GM21737 (cell line): ENCODE measurements at regions not wholly inside any gene's neighbourhood (a gene's known extent, or its start where the extent isn't known, plus 50 kb on each side); places are given as distances from the start of the nearest gene placed in this dataset.
"Not testable (repeated sequence)": the region's sequence is repeated elsewhere in the genome, so short reads cannot be mapped to it uniquely, and the experiment has no call there.

Source experiments
- ATAC-seq: cut with Tn5 transposase; IDR thresholded peaks from one replicate; pipeline ENCODE4 v1.9.1; 2021; ENCODE audit warnings: mild to moderate bottlenecking, moderate library complexity; ENCODE audit not compliant: unreplicated experiment

DNA sequence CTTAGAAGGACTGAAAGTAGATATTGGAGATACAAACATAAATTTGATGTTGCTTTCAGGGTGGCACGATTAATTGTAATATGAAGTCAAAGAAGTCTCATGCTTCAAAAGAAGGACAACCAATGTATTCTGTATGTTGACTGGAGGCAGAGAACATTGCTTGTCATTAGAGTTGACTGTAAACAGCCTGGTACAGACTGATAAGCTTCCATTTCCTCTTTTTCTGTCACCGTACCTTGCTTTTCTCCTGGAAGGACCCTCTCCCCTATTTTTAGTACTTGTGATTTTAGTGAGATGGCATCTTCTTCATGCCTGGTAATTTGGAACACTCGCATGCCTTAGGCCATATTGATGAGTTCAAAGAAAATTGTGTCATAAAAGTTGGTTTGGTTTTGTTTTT lies 809.4 kb downstream of the PRELID2 start:
- ATAC-seq: no peak

DNA sequence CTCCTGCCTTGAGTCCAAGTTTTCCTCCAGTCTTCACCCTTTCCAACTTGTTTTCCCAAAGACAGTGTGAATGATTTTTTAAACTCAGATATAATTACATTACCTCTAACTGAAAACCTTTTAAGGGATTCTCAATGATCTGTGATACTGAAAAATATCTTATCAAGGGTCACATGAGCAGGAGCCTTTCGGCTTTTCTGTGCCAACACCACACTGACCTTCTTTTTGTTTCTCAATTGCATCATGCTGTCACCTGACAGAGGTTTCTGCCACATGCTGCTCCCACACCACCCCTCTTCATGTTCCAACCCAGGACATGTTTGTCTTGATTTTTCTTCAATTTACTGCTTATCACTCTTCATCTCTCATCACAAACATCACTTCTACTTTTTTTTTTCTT lies 820.0 kb downstream of the PRELID2 start:
- ATAC-seq: no peak

DNA sequence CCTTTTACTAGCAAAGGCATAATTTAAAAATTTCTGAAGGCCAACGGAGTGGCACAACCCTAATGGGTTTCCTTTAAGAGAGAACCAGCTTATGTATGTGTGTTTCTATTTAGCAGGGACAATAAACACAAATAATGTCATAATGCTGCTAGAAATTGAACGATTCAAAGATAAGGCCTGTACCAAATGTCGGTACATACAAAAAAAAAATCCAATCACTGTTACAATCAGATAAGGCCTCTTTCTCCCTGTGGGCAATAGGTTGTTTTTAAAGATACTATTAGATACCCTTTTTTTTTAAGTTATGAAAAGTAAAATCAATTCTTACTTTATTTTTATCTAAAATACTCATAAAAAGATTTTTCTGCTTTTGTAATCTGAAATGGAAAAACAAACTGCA lies 821.0 kb downstream of the PRELID2 start:
- ATAC-seq: no peak

DNA sequence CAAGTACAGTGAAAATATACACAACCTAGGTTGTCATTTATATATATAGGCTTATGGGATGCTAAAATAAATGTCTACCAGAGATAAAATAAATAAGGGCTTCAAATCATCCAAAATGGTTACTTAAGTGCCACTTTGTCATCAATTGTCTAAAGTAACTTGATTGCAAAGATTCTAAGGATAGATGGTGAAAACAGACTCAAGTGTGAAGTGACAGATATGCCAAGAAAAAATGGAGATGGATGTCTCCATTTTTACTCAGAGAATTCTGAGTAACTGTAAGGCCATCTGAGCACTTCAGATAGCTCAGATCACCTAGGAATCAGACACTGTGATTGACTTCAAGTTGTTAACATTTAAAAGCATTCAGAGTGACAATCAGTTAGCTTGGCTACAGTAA lies 824.3 kb downstream of the PRELID2 start:
- no peak for ATAC-seq

DNA sequence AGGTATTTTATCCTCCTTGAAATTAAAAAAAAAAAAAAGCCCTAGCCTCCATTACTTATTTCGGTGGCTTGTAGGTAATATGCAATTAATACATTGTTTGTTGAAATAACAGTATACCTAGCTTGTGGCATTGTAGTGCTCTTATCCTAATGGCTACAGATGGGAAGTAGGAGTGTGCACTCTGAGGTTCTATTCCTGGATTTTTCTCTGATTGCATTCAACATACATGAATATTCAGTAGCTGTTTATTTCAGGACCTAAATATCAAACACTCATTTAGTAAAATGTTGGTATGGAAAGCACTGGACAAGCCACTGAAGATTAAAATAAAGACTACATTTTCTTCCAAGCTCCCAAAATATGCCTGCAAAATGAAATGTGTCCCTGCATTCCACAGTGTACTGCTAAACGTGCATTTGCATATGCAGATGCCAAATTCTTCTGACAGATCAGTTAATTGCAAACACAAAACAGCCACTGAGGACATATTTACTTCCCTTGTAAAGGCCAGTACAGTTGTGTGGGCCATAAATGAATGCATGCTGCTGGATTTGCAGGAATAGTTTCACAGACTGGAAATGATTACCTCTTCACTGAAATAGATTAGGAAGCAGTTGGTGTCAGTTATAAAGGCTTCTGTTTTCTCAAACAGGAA lies 826.1 kb downstream of the PRELID2 start:
- no peak for ATAC-seq

DNA sequence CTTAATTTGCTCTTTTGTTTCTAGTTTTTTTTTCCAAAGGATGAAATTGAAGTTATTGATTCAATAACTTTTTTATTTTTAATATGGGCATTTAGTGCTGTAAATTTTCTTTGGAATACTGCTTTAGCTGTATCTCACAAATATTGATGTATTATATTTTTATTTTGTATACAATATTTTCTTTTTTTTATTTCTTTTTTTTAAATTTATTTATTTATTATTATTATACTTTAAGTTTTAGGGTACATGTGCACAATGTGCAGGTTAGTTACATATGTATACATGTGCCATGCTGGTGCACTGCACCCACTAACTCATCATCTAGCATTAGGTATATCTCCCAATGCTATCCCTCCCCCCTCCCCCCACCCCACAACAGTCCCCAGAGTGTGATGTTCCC lies 823.7 kb downstream of the KCTD16 start:
- ATAC-seq: not testable (repeated sequence)

DNA sequence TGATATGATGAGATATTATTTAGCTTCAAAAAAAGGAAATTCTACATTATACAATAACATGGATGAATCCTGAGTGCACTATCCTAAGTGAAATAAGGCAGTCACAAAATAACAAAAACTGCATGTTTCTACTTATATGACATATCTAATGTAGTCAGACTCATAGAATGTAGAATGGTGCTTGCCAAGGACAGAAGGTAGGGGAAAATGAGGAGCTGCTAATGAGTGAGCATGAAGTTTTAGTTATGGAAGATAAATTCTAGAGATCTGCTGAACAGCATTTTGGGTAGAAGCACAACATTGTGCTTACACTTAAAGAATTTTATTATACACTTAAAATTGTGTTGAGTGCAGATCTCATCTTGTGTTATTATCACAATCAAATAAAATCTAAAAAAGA lies 812.4 kb downstream of the KCTD16 start:
- no peak for ATAC-seq

DNA sequence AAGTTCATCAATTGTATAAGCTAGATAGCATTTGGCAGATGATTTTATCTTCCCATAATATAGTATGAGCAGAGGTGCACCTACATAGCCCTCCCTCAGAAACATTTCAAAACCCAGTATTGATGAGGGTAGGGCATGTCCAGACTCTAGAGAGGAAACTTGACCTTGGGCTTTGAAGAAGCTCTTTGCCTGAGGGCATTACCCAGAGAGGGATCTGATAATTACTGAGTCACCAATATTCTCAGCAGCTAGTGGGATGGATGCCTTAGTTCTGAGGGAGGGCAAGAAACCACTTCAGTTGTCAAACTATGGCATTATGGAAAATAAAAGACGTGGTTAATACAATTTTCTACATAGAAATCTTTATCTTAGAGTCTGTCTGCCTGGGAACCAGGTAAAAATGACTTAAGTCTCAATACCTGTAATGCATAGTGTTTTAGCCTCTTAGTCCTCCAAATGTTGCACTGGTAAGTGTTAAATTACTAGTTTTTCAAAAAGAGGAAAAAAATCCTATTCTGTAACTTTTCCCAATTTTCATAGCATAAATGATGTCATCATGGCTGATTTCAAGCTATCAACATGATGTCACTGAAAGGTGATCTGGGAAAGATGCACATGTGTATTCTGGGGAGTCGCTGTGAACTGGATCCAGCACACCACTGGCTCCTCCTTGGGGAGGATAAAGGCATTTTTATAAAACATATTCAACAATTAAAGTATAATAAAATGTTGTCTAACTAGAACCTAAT lies 809.0 kb downstream of the KCTD16 start:
- no peak for ATAC-seq

DNA sequence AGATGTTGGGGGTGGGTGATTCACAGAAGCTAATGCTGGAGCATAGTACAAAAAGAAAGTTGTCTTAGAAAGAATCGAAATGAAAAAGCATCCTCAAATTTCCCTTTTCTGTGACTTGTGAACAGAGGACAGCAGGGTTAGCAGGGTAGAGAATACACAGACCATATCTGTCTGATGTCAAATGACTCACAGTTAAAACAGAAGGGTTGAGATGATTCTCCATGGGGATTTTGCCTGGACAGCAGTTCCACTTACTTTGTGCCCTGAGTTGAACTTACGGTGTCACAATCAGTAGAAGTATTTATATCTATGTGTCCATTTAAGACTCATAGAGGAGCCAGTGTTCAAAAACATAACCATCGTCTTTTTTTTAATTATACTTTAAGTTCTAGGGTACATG lies 801.6 kb downstream of the KCTD16 start:
- no peak for ATAC-seq

DNA sequence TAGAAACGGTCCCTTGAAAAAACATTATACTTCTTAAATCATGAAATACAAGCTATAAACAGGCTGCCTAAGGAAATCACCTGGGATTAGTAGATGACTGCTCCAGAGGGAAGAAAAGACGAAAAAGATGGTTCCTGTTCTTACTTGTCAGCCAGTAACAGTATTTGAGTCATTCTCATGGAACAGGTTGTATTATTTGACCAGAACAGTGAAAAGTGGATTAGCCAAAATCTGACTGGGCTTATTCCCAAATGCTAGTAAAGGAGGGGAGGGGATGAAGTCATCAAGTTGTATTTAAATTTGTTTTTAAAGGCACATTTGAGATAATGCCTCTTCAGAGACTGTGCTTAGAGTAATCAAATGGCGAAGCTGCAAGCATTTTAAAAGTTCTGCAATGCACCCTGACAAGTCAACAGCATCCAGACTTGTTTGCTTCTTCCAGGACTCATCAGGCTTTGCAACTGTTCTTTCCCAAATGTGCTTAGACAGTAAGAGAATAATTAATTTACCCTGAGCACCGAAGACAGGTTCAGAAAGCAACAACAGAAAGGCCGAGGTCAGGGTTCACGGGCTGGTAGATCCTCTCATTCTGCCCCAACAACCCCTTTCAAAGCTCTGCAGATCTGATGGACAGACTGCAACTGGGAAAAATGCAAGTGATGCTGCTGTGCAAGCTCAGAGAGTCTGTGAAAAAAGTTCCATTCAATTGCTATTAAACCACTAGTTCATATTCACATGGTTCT lies 800.6 kb downstream of the KCTD16 start:
- no peak for ATAC-seq

DNA sequence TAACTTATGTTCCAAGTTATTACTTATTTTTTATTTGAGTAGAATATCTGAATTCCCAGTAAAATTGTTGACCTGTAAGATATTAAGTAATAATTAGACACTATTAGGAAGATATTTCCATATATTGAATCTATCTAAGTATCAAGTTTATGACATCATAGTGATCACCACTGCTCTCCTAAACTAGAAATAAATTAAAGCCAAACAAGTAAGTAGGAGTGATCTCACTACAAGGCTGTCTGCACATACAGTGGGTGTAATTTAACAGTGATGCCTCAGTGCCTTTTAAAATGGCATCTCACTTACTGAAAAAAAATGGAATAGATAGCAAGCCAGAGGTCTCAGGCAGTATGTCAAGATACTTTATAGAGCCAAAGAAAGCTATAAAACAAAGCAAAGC lies 789.6 kb downstream of the KCTD16 start:
- no peak for ATAC-seq

DNA sequence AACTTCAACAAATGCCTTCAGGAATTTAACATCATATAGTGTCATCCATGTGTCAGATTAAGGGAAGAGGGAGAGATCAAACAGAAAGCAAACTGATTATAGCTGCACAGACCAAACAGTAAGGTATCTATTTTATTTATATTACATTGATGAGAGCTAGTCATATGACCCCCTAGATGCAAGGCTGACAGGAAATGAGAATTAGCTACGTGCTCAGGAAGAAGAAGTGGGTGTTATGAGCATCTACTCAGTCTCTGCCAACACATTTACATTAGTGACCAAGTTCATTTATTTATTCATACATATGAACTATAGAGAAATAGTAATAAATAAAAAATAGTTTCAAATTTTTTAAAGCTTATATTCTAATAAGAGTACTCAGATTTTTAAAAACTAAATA lies 787.3 kb downstream of the KCTD16 start:
- no peak for ATAC-seq

DNA sequence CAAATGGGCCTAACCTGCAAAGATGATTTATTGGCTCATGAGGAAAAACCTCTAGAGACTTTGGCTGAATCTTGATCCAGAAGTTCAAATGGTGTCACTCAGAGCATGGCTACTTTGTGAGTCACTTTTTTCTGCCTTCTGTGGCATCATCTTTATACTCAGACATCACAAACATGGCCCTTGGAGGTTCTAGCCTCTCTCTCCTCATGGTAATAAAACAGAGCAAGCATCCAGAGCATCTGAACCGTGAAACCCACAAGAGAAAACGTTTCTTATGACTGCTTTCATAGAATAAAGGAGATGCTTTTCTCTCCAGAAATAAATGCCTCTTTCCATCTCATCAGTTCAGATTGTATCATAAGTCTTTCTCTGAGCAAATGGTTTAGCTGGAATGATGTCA lies 780.3 kb downstream of the KCTD16 start:
- no peak for ATAC-seq

DNA sequence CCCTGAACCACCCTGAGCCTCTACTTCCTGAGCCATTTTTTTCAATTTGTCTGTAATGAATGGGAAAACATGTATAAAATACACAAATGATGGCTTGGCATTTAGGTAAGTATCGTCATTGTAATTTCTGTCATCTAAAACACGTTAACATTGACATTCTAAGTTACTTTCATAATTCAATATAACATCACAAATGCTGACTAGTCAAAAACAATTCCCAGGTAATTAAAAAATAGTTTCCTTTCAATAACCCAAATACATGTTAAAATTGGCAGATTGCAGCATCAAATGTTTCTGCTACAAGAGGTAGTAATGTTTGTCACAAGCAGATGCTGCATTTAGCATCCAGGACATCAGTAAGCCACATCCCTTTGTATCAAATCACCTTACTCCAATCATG lies 776.4 kb downstream of the KCTD16 start:
- ATAC-seq: no peak

DNA sequence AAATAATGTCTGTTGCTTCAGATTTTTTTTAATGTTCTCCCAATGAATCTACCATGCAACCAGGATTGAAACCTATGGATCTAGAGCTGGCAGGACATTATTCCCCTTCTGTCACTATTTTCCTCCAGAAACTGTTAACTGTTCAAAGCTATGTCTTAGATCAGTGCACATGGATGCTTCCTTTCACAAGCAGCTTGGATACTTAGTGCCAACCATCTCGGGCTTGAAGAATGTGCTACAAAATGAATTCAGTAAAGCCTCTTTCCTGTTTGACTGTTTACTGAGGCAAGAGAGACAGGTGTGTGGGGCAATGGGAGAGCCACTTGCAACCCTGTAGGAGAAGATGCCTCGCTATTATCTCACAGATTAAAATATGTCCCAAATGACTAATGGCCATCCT lies 774.8 kb downstream of the KCTD16 start:
- ATAC-seq: no peak

DNA sequence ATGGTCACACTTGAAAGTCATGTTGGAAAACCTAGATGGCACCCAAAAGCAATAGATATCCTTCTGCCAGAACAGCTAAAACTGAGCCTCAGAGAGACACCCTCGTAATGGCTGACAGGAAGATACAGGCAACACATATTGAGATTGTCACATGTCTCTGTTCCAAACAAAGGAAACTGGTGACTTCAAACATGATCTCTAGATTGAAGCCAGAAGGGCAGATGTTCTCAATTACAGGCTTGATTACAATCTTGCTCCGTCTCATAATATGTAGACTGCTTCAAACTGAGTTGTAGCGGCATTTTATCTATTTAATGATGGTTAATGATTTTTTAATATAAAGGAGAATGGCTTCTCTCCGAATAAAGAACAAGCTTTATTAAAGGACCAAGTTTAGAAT lies 774.3 kb downstream of the KCTD16 start:
- ATAC-seq: no peak

DNA sequence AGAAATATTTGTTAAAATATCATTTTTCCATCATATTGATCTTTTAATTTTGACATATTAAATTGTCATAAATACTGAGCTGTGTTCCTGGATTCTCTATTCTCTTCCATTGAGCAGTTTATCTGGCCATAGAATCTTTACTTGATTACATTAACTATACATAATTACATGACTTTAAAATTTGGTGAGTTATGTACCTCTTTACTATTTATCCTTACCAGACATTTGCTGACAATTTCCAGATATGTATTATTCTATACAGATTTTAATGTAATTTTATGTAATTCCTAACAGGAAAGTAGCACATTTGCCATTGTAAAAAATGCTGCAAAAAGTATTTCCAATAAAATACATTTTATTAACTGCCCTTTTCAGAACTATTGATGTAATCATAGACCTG lies 770.3 kb downstream of the KCTD16 start:
- no peak for ATAC-seq

DNA sequence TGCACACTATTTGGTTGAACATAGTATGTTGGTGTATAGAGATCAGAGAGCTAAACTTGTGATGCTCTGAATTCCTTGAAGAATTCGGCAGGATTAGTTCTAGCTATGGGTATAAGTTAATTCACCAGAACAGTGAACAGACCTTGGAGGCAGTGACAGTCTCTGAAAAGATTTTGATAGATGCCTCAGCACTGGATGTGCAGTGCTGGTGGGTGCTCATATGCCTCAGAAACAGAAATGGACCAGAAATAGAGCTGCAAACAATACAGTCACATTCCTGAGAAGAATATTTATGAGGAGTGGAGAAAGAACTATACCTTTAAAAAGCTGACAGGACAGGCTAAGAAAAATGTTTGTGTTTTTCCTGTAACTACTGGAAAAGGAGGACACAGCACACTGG lies 747.7 kb downstream of the KCTD16 start:
- ATAC-seq: no peak

DNA sequence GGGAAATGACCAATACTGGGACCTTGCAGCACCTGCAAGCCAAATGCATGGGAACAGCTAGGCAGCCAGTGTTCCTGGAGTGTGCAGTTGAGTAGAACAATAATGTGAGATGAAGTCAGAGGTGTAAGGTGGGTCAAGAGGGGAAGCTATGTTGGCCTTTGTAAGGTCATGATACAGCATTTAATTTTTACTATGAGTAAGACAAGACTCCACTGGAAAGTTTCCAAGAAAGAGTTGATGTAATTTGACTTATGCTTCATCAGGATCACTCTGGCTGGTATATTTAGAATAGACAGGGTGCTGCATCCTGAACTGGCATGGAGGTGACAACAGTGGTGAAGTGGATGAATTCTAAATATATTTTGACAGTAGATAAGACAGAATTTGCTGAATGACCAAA lies 744.8 kb downstream of the KCTD16 start:
- ATAC-seq: no peak

DNA sequence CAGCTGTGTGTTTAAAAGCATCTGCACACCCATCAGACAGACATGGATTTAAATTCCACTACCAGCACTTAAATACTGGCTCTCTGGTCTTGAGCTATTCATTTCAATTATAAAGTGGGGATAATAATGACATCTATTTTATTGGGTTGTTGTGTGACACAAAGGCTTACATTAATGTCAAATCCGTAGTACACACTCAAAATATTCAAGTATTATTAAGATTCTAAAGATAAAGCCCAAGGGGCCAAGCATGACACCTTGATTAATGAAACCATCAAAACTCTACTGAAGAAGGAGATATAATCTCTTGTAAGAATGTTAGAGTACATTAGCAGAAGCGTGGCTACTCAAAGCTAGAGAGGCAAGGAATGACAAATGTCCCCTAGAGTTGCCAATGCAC lies 743.0 kb downstream of the KCTD16 start:
- no peak for ATAC-seq

DNA sequence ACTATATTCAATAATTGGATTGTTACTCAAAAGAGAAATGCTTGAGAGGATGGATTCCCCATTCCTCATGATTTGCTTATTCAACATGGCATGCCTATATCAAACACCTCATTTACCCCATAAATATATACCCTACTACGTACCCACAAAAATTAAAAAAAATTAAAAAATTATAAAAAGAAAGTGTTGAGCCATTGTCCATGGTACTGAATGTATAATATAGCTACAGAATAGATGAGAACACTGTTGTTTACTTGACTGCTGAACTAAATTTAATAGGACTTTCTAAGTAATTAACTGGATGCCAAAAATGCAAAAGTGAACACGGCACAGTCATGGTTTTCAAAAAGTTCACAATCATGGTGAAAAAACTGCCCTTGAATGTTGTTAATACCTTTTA lies 725.8 kb downstream of the KCTD16 start:
- ATAC-seq: no peak

DNA sequence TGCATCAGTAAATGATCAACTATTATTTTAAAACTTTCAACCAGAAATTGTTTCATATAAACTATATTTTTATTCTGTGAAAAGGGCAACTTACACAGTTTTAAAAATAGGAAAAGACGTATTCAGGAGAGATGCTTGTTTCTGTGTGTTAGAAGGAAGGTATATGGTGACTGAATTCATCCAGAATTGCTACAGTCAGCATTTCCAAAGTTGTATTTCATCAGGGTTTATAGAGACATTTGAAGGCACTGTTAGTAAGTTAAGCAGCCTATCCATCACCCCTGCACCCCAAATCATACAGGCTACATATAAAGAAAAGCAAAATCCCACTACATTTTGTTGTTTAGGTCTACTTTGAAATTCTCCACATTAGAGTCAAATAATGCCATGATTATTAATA lies 716.0 kb downstream of the KCTD16 start:
- no peak for ATAC-seq
